HEK293T (cell line): ENCODE measurements at regions not wholly inside any gene's neighbourhood (a gene's known extent, or its start where the extent isn't known, plus 50 kb on each side); places are given as distances from the start of the nearest gene placed in this dataset.
"Not testable (repeated sequence)": the region's sequence is repeated elsewhere in the genome, so short reads cannot be mapped to it uniquely, and the experiment has no call there.

Source experiments
- FOXA1 ChIP-seq: fragments of 450-650 bp; IDR thresholded peaks from 2 replicates; pipeline ENCODE4 v1.6.1; 2016; ENCODE audit warnings: mild to moderate bottlenecking
- FOXK2 ChIP-seq: fragments of 450-650 bp; IDR thresholded peaks from 2 replicates; pipeline ENCODE4 v1.6.1; 2016; ENCODE audit warnings: mild to moderate bottlenecking
- SP1 ChIP-seq: fragments of 450-650 bp; IDR thresholded peaks from 2 replicates; pipeline ENCODE4 v1.6.1; 2017
- ZNF384 ChIP-seq: fragments of 450-650 bp; IDR thresholded peaks from 2 replicates; pipeline ENCODE4 v1.6.1; 2016

- not testable (repeated sequence) for TF ChIP-seq FOXK2, ZNF384, SP1, FOXA1
Observed at GRCh38 chr5:34388754-34389153, 267.4 kb upstream of the RAI14 start.
